Activated naive CD8-positive, alpha-beta T cell (primary cell): ENCODE measurements at regions not wholly inside any gene's neighbourhood (a gene's known extent, or its start where the extent isn't known, plus 50 kb on each side); places are given as distances from the start of the nearest gene placed in this dataset.
"Not testable (repeated sequence)": the region's sequence is repeated elsewhere in the genome, so short reads cannot be mapped to it uniquely, and the experiment has no call there.

ENCODE experiments used
- H3K27ac Mint-ChIP-seq: one replicate; pipeline ENCODE4 v1.8.0; 2021; ENCODE audit warnings: mixed read lengths
- H3K27me3 Mint-ChIP-seq: one replicate; pipeline ENCODE4 v1.8.0; 2021; ENCODE audit warnings: mixed read lengths
- H3K36me3 Mint-ChIP-seq: one replicate; pipeline ENCODE4 v1.8.0; 2021; ENCODE audit warnings: mixed read lengths
- H3K4me1 Mint-ChIP-seq: one replicate; pipeline ENCODE4 v1.8.0; 2021; ENCODE audit warnings: low read depth, mixed read lengths
- H3K4me3 Mint-ChIP-seq: one replicate; pipeline ENCODE4 v1.8.0; 2021; ENCODE audit warnings: mild to moderate bottlenecking, mixed read lengths
- H3K9me3 Mint-ChIP-seq: one replicate; pipeline ENCODE4 v1.8.0; 2021; ENCODE audit warnings: low read depth, mixed read lengths

DNA sequence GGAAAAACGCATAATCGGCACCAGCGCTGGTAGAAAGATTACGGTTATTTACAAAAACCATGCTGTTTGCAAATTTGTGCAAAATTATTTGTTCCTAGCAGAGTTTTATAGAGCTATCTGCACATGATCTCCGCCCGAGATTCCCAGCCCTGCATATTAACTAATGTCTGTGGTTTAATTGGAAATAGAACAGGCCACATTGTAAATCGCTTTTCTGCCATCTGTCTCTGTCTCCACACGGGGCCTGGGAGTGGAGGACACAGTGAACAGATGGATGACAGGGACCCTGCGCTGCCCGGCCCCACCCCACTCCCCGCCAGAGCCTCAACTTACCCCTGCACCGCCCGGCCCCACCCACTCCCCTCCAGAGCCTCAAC, 126.9 kb downstream of the FAM53A start:
- H3K27ac Mint-ChIP-seq = no peak overlapping the region
- no peaks in the 10 kb centered on the region for H3K9me3 Mint-ChIP-seq
- peaks cover 11% of the 10 kb centered on the region for H3K27me3 Mint-ChIP-seq
- no peak overlapping the region for H3K4me3 Mint-ChIP-seq
- no peaks in the 10 kb centered on the region for H3K36me3 Mint-ChIP-seq
- H3K4me1 Mint-ChIP-seq = no peaks in the 10 kb centered on the region

DNA sequence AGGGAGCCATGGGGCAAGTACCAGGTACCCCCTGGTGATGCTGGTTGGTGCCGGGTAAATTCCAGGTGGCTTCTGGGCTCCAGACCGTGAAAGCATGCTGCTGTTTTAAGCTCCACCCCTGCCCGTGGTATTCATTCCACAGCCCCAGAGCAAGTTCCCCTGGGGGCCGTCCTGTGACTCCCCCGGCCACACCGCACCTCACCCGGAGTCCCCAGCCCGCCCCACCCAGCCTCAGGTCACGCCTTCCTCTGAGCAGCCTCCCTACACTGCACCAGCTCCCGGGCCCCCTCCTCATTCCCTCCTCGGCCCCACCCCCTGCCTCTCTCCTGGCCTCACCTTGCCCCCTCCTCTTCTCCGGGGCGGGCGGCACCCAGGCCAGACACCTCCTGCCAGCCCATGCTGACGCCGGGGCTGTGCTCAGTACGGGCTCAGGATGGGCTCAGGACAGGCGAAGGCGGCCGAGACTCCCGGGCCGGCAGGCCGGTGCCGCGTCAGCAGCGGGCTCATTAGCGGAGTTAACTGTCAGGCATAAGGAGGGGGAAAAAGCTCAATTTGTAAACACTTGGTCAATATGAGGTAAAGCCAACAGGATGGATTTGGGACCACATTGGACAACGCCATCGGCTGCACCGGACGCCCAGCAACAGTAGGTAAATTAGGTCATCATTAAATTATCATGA, 127.4 kb downstream of the FAM53A start:
- no peak overlapping the region for H3K4me3 Mint-ChIP-seq
- no peaks in the 10 kb centered on the region for H3K4me1 Mint-ChIP-seq
- H3K36me3 Mint-ChIP-seq = no peaks in the 10 kb centered on the region
- no peak overlapping the region for H3K27ac Mint-ChIP-seq
- no peaks in the 10 kb centered on the region for H3K9me3 Mint-ChIP-seq
- H3K27me3 Mint-ChIP-seq = peaks cover 11% of the 10 kb centered on the region

DNA sequence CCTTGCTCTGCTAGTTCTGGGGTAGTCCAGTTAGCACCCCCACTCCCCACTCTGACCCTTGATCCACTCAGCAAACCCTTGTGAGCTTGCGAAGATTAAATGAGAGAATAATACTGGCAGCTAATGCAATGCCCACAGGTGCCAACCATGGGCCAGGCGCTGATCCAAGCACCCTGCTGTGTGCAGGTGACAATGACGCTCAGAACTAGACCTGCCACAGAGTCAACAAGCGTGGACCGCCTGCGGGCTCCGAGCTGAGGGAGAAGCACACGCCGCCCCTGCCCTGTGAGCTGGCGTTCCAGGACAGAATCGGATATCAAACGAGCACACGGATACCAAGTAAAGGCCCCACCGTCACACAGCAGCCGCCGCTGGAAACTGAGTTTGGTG, 129.2 kb downstream of the FAM53A start:
- Mint-ChIP-seq H3K36me3 (no peaks in the 10 kb centered on the region), H3K27ac (no peak overlapping the region), H3K4me1 (no peaks in the 10 kb centered on the region), H3K27me3 (peaks cover 11% of the 10 kb centered on the region), H3K9me3 (no peaks in the 10 kb centered on the region), H3K4me3 (no peak overlapping the region)

DNA sequence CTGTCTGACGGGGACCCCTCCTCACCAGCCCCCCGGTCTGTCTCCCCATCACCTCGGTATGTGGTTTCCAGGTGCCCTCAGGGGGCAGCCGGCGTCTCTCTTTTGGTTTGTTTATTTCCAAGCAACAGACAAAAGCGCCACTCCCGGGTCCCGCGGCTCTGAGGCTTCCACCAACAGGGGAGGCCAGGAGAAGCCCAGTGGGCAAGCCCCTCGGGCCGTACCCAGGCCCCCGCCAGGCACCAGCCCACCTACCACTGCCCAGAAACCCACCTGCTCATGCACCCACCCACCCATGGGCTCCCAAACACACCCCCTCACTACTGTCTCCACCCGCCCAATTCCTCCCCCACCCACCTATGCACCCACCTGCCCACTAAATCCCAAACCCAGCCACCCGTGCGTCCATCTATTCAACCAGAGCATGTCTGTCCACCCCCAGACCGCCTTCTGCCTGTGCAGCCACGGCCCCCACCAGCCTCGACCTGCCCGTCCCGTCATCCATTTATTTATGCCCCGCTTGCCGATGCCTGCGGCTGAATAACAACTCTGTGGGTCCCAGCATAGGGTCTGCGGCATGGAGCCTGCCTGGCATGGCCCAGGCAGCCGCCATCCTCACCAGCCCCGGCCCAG, 129.8 kb downstream of the FAM53A start:
- Mint-ChIP-seq H3K27me3 (peaks cover 10% of the 10 kb centered on the region), H3K27ac (no peak overlapping the region), H3K4me1 (no peaks in the 10 kb centered on the region), H3K4me3 (no peak overlapping the region), H3K36me3 (no peaks in the 10 kb centered on the region), H3K9me3 (no peaks in the 10 kb centered on the region)

DNA sequence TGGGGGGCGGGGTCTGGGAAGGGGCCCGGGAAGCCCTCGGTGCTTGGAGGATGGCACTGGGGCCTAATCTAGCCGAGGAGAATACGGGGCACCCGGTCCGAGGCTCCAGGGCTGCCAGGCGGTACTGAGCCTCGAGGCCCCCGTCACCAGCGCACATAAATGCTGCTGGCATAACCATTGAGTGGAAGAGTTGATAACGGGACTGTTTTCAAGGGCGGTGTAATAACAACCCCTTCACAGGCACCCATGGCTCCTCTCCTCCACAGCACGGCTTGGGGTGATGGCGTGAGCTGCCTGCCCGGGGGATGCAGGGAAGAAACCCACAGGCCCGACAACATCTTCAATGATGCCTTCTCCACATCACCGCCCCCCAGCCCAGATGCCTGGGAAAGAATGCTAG, 130.7 kb downstream of the FAM53A start:
- no peak overlapping the region for H3K4me3 Mint-ChIP-seq

DNA sequence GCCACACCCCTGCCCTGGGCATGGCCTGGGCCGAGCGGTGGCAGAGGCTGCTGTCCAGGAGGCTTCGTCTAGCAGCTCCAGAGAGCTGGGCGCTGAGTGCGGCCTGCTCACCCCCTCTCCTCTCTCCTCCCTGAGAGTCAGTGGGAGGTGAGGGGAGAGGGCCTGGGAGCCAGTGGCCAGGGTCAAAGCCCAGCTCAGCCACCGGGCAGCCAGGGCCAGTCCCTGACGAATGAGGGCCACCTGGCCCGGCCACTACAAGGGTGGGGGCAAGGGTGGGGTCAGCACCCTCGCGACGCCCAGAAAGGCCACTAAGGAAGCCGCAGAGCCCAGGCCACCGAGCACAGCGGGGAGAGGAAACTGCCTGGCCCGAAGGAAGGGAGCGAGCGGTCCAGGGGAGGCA, 131.7 kb downstream of the FAM53A start:
- Mint-ChIP-seq H3K27ac (no peak overlapping the region), H3K9me3 (no peaks in the 10 kb centered on the region), H3K27me3 (peaks cover 9% of the 10 kb centered on the region)

More for the DNA sequence above, 130.7 kb downstream of the FAM53A start:
- peaks cover 9% of the 10 kb centered on the region for H3K27me3 Mint-ChIP-seq
- H3K27ac Mint-ChIP-seq = no peak overlapping the region
- no peaks in the 10 kb centered on the region for H3K9me3 Mint-ChIP-seq
- peaks cover 3% of the 10 kb centered on the region for H3K4me1 Mint-ChIP-seq
- no peaks in the 10 kb centered on the region for H3K36me3 Mint-ChIP-seq

DNA sequence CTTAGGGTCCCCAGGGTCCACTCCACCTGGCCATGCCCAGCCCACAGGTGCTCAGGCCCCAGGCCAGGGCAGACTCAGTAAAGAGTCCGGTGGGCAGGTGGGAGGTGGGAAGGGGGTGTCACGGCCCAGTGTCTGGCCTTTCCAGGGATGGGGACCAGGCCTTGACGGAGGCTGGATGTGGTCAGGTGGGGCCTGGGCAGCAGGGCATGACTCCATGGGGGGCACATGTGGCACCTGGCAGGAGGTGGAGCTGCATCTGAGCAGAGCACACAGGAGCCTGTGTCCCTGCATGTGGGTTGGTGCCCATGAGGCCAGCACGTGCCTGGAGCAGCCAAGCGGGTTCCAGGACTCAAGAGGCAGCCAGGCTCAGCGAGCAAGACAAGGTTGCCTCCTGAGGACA, 132.9 kb downstream of the FAM53A start:
- Mint-ChIP-seq H3K27ac (no peak overlapping the region), H3K4me3 (no peak overlapping the region), H3K36me3 (no peaks in the 10 kb centered on the region), H3K27me3 (peaks cover 5% of the 10 kb centered on the region), H3K9me3 (no peaks in the 10 kb centered on the region), H3K4me1 (peaks cover 11% of the 10 kb centered on the region)

More for the DNA sequence above, 131.7 kb downstream of the FAM53A start:
- H3K36me3 Mint-ChIP-seq = no peaks in the 10 kb centered on the region
- no peak overlapping the region for H3K4me3 Mint-ChIP-seq
- peaks cover 7% of the 10 kb centered on the region for H3K4me1 Mint-ChIP-seq

DNA sequence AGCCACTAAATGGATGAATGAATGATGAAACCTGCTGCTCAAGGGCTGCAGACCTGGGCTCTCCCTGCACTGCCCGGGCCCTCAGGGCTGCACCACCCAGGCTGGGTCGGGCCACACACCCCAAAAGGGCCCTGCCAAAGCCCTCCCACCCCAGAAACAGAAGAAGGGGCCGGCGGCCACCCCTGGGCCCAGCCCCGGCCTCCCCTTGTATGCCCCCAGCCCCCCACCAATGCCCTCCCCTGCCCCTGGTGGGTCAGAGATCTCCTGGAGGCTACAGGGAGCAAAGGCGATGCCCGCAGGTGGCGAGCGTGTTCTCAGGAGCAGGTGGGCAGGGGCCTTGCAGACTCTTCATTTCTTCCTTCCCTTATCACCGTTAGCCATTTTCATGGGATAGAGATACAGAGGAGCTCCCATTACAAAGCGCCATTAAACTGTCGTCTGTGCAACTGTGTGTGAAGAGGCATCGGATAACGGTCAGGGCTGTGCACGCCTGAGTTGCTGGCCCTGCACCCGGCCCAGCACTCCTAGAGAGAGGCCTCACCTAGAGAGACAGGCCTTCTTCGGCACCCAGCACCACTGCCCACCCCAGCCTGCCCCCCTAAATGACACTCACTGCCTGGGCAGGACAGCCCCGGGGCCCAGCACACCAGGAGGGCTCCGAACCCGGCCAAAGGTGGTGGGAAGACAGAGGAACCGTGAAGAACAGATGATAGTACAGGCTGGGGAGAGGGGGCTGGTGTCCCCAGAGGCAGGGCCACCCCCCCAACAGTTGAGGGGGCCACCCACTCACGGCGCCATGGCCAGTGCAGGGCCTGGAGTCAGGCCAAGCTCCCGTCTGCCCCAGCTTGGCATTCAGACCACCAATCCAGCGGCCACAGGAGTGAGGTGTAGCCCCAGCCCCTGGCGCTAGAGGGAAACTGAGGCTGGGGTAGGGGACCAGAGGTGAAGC, 133.7 kb downstream of the FAM53A start:
- H3K4me1 Mint-ChIP-seq = peaks cover 11% of the 10 kb centered on the region

DNA sequence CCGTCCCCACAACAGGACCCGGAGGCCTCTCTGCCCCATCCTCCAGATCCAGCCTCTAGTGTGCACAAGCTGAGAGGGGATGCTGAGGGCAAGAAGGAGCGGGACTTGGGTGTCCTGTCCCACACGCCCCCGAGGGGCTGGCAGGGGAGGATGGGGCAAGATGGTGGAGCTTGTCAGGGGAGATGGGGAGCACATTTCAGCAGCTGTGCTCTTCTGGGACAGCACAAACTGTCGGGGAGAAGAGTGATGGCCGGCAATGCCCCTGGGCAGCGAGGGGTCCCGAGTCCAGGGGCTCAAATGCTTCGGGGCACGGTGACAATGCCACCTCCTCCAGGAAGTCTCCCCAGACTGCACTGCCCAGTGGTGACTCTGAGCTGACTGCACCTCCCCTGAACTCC, 134.5 kb downstream of the FAM53A start:
- peaks cover 15% of the 10 kb centered on the region for H3K4me1 Mint-ChIP-seq
- H3K9me3 Mint-ChIP-seq = no peaks in the 10 kb centered on the region
- H3K36me3 Mint-ChIP-seq = no peaks in the 10 kb centered on the region
- H3K27me3 Mint-ChIP-seq = peaks cover 1% of the 10 kb centered on the region
- no peak overlapping the region for H3K4me3 Mint-ChIP-seq
- H3K27ac Mint-ChIP-seq = no peak overlapping the region

More for the DNA sequence above, 133.7 kb downstream of the FAM53A start:
- H3K4me3 Mint-ChIP-seq = no peak overlapping the region
- H3K27me3 Mint-ChIP-seq = peaks cover 5% of the 10 kb centered on the region
- H3K27ac Mint-ChIP-seq = no peak overlapping the region
- no peaks in the 10 kb centered on the region for H3K36me3 Mint-ChIP-seq
- H3K9me3 Mint-ChIP-seq = no peaks in the 10 kb centered on the region

DNA sequence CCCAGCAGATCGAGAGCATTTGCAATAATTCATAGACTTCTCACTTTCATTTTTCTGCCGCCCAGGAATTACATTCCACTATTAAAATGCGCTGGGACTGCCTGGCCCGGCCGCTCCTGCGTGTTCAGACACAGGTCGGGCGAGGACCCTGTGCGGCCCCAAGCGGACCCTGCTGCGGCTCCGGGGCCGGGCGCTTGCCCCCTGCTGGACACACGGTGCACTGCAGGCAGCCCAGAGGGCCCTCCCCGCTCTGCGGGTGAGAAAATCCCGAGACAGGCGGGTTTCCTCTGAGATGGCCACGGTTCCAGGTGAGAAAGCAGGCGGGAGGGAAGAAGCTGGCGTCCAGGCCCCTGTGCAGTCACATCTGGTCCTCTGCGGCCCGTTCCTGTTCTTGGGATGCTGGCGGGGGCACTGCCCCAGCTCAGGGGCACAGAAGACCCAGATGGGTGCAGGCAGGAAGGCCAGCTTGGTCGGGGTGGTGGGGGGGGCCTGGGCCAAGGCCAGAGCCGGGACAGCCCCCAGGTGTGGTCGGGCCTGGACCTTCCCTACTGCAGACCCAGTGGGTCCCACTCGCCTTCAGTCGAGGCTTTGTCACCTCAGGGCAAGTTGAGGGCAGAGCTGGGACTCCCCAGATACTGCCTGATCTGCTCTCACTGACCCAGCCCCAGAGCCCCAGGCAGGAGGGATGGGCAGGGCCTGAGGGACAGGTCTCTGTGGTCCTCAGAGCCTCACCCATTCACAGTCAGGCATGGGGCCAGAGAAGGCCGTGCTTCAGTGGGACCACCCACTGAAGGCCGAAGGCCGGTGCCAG, 135.1 kb downstream of the FAM53A start:
- H3K27me3 Mint-ChIP-seq, H3K27ac Mint-ChIP-seq, H3K36me3 Mint-ChIP-seq, H3K9me3 Mint-ChIP-seq: not testable (repeated sequence)
- H3K4me3 Mint-ChIP-seq = peak overlapping the region; percentile 73
- peaks cover 17% of the 10 kb centered on the region for H3K4me1 Mint-ChIP-seq

DNA sequence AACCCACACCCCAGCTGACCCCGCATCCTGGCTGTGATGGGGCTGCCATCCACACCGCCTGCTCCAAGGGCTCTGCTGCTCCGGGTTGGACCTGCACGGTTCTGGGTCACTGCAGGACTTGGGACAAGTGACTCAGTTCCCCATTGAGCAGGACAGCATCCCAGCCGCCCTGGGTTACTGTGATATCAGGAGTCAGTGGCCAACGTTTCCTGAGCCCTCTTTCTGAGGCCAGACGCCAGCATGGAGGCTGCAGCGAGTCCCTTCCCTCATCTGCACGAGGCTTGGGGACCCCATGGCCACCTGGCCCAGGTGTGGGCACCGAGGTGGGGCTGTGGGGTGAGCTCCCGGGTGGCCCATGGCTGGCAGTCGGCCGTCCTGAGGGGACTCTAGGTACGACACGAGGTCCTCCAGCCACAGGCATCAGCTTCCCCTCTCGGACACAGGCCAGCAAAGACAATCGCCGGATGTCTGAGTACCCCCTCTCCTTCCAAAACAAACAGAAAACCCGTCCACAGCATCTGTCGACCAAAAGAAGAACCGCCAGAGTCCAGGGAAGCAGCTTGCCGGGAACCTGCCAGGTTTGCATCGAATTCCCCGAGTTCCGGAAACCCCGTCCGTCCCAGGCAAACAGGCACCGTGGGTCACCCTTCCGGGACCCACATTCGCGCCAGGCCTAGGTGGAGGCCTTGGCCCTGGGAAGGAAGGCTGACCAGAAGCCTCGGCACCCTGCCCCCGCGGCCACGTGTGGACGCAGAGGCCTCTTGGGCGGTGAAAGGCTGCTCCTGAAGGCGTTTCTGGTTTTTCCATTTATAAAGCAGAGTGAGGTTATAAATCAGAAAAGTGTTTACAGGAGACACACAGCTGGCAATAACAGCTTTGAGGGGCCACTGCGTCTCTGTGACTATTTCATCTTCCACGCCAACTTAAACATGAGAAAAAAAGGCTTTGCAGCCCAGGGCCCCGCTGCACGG, 136.0 kb downstream of the FAM53A start:
- Mint-ChIP-seq H3K36me3 (no peaks in the 10 kb centered on the region), H3K4me3 (peak overlapping the region; percentile 73), H3K4me1 (peaks cover 21% of the 10 kb centered on the region), H3K9me3 (no peaks in the 10 kb centered on the region), H3K27me3 (no peaks in the 10 kb centered on the region), H3K27ac (peak overlapping the region; percentile 50)

DNA sequence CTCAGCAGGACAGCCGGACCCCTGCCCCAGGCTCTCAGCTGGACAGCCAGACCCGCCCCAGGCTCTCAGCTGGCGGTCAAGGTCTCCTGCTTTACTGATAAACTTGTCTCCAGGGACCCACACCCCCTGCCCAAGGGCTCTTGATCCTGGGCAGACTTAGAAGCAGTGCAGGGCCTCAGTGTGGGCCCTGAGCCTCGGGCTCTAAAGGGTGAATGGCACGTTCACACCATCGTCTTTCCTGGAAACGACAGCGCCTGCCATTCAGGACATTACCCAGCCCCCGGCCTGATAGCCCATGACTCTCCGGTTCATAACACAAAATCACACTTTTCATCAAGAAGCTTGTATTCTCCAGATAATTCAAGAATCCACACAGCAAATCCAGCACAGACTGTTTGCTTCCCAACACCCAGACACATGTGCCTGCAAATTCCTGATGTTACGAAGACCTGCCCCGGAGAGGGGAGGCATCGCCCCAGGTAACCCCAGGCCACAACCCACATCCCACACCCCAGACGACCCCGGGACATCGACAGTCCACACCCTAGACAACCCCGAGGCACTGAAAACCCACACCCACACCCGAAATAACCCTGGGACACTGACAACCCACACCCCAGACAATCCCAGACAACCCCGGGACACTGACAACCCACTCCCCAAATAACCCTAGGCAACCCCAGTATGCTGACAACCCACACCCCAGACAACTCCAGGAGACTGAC, 136.8 kb downstream of the FAM53A start:
- no peaks in the 10 kb centered on the region for H3K9me3 Mint-ChIP-seq
- no peak overlapping the region for H3K27ac Mint-ChIP-seq
- peak overlapping the region; percentile 20 for H3K4me3 Mint-ChIP-seq
- peaks cover 21% of the 10 kb centered on the region for H3K4me1 Mint-ChIP-seq
- H3K27me3 Mint-ChIP-seq = no peaks in the 10 kb centered on the region
- H3K36me3 Mint-ChIP-seq = no peaks in the 10 kb centered on the region

DNA sequence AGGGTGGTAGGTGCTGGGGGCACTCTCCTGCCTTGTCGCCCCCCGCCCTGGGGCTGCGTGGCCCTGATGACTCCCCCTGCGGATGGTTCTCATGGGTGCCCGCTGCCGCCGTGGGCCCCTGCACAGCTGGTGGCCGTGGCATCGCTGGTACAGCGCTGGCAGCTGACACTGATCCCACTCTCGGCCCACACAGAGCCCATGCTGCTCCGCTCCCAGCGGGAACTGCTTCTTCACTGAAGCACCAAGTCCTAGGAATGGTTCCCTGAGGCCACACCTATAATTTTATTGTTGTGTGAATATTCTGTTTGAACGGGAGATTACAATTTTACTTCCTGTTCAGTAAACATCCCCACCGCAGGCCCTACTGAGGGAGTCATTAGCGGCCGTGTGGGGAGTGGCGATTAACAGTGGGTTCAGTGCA, 138.6 kb upstream of the NKX1-1 start:
- Mint-ChIP-seq H3K4me3 (peak overlapping the region; percentile 44), H3K9me3 (no peaks in the 10 kb centered on the region), H3K4me1 (peaks cover 21% of the 10 kb centered on the region), H3K36me3 (no peaks in the 10 kb centered on the region), H3K27ac (peak overlapping the region; percentile 83), H3K27me3 (no peaks in the 10 kb centered on the region)
